Liver (tissue), 1 donor: ENCODE measurements at regions not wholly inside any gene's neighbourhood (a gene's known extent, or its start where the extent isn't known, plus 50 kb on each side); places are given as distances from the start of the nearest gene placed in this dataset. TPM values are rescaled to one million over a fixed set of nuclear protein-coding genes. Genes with fewer than 3 reads are reported as not detected.

Source experiments
- small RNA-seq: library from RNA; depleted of rRNA; stranded (forward); fragments of <200 nt; gene quantifications from one replicate; pipeline ENCODE3, GENCODE V24; 2014

Small RNAs in the stretch of these regions (small RNA-seq; reads per million reads assigned to genes)
- gene MIR4280: not detected
- gene RN7SKP34: not detected
